ENCODE measurements at regions not wholly inside any gene's neighbourhood (a gene's known extent, or its start where the extent isn't known, plus 50 kb on each side); places are given as distances from the start of the nearest gene placed in this dataset.

DNA sequence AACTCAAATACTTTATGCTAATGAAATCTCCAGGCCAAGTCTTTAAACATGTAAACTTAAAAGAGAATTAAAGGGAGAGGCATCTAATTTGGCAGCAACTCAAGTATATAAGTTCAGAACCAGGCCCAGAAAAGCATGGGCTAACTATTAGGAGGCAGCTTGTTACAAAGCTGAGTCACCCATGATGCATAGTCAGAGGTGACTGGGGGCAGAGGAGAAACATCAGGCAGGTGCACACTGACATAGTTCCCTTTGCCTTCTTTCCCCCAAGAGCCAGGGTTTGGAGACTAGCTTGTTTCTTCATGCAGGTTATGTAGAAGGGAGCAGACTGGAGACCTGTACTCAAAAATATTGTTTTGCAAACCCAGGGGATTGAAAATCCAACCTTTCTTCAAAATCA lies 619.0 kb downstream of the SOX6 start:
- no peak for DNase-seq (ENCODE audit: low spot score)

DNA sequence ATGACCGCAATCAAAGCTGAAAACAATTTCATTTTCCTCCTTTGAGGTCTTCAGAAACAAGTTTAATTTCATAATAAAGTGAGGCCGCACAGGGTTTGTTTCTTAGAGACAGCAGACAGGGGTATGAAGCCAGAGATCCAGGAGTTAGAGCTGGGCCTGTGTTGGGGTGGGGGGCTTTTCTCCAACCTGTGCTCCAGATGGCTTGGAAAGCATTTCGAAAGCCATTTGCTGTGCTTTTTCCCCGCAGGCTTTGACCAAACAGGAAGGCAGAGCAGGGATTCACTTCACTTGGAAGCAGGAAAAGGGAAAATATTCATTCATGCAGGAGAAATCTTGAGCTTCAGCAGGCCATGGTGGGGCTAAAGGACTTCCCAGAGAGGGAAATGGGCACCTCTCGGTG lies 617.4 kb downstream of the SOX6 start:
- no peak for DNase-seq (ENCODE audit: low spot score)

DNA sequence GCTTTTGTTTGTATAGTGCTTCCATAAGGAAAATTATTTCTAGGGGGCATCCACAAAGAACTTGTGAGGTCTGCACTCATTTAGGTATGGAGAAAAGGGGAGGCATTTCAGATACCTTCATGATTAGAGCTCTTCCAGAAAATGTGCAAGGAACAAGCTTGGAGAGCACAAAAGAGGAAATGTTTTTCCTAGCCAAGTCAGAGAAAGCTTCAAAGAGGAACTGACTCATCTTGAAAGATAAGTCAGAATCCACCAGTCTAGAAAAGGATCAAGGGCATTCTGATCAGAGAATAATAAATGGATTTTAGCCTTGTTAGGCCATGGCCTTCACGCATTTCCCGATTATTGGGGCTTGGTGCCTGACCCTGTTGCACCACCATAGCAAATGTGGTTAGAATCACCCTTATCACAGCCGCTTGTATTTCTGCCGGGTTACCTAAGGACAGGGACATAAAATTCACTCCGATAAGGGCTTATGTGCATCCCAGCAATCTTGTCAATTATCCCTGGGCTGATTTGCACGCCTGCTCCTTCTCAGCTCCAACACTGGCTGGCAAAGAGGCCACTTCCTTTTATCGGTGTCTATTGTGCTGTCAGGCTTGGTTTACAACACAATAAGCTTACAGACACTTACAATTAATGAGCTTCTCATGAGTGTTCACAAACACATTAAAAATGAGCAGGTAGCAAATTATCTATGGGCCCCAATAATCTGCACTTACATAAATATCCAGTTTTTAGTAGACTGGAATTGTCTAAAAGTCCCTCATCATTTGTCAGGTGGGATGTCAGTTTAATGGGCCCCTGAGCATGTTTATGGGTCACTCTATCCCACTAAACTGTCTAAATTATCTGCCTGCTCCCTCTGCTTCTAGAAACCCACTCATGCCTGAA lies 613.5 kb downstream of the SOX6 start:
- DNase-seq (ENCODE audit: low spot score): no peak

DNA sequence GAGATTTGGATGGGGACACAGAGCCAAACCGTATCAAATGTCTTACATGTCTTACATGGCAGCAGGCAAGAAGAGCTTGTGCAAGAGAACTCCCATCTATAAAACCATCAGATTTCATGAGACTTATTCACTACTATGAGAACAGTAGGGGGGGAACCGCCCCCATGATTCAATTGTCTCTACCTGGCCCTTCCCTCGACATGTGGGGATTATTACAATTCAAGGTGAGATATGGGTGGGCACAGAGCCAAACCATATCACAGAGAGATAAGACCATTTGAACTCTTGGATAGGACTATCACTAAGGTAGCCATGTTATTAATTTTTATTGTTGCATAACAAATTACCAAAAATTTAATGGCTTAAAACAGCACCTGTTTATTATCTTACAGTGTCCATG lies 611.7 kb downstream of the SOX6 start:
- DNase-seq (ENCODE audit: low spot score): no peak

DNA sequence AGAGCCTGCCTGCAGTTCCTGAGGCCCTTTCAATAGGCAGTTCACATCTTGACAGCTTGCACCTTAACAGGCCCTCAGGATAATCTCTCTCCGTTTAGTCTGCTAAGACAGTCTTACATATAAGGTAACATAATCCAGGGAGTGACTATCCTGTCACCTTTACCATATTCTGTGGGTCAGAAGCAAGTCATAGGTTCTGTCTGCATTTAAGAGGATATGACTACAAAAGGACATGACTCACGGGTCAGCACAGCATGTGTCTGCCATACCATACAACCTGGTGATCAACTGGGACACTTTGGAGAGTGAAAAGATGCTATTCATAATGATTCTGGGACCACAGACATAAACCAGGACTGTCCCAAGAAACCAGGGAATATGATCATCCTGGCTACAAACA lies 611.1 kb downstream of the SOX6 start:
- no peak for DNase-seq (ENCODE audit: low spot score)

DNA sequence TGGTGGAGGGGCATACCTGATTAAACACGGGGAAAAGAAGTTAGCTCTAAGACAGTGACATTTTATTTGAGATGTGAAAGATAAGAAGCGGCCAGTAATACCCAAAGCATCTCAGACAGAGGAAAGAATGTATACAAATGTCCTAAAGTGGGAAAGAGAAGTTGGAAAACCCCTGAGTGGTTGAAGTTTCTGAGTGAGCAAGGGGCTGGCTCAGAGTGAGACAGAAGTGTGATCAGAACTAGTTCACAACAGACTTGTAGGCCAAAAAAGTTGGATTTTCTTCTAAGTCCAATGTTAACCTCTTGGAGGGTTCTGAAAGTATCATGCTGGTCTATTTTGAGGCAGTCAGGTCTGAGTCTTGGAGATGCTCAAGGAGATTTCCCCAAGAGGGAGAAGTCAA lies 608.7 kb downstream of the SOX6 start:
- DNase-seq (ENCODE audit: low spot score): no peak

DNA sequence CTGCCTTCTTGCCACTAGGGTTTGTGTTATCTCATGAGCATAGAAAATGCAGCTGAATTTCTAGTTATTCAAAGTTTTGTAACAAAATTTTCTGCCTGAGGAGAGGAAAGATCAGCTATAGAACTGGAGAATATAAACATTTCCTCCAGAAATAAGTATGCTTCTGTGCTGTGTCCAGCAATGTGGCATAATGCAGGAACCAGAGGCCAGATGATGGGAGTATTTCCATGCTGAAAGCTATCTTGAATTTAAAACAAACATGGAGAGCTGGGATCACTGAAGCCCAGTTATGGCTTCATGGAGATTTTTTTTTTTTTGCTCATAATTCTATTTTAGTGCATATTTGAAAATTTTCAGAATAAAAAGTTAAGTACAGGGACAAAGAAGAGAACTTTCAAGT lies 608.2 kb downstream of the SOX6 start:
- no peak for DNase-seq (ENCODE audit: low spot score)

DNA sequence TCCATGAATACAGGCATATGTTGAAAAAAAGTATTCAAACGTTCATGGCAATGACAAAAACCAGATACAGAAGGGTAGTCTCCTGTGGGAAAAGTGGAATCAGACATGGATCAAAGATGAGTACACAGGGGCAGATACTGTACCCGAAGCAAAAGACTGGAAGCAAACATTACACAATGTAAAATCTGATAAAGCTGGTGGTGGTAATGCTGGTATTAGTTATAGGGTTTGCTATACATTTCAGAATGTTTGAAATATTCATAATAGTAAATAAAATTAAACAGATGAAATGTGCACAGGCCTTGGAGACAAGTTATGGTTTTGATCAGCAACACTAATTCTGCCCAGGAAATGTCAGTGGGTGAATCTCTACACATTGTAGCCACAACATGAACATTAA lies 607.6 kb downstream of the SOX6 start:
- DNase-seq (ENCODE audit: low spot score): no peak

DNA sequence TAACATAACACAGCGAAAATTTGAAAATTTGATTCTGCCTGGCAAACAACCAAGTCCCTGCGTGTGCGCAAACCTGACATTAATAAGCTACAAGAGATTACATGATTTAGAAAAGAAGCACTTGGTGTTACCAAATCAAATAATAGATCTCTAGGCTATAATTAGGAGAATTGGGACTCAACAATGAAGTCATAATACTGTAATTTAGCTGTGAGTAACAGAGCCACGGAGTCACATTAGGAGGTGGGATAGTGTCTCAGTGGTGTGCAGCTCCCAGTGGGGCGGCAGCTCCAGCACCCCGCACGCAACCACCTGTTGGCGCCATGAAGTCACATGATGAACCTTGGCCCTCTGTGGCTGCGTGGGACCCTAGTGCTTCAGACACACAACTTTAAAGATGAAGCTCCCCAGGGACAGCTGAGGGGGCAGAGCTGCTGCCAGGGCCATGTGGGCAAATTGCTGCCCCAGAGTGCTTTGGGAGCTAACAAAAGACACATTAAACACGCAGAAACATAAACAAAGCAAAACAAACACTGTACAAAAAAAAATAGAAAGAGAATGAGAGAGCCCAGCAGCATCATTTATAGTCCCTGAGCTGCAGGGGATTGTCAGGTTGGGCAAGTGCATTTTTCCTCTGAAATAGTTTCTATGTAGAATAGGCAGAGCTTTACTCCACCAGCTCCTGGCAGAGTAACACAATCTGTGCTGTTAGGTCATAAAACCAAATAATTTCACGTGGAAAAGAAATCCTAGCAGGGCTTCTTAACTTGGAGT lies 605.6 kb downstream of the SOX6 start:
- DNase-seq (ENCODE audit: low spot score): no peak

DNA sequence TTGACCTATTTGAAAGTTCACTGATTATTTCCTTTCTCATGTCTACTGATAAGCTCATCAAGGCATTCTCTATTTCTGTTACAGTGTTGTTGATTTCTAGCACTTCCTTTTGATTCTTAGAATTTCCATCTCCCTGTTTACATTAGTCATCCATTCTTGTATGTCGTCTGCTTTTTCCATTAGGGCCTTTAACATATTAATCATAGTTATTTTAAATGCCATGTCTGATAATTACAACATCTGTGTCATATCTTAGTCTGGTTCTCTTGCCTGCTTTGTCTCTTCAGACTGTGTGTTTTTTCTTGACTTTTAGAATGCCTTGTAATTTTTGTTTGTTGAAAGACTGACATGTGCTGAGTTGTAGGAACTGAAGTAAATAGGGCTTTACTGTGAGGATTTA lies 602.1 kb downstream of the SOX6 start:
- DNase-seq (ENCODE audit: low spot score): no peak

DNA sequence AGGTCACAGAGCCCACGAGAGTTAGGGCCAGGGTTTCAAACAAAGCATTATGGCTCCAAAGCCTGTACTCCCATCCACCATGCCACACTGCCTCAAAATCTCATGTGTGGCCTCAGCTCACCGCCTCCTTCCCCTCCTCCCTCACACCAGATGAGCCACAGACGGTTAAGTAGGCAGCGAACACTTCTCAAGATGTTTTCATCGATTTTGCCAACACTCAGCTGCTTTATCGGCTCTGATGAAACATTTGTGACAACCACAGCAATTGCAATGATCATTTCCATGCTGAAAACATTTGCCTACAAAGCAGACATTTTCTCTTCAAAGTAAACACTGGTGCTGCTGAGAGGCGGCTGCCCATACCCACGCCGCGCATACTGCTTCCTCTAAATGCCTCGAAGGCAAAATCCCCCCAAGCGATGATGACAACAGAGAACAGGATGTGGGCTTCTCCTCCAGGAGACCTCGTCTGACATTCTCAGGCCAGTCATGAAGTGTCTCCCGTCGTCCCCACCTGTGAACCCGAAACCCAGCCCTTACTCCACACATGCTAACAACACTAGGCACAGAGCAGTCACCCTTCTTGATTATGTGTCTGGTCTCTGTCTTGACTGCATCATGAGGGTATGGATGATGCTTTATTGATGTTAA lies 599.2 kb downstream of the SOX6 start:
- no peak for DNase-seq (ENCODE audit: low spot score)

DNA sequence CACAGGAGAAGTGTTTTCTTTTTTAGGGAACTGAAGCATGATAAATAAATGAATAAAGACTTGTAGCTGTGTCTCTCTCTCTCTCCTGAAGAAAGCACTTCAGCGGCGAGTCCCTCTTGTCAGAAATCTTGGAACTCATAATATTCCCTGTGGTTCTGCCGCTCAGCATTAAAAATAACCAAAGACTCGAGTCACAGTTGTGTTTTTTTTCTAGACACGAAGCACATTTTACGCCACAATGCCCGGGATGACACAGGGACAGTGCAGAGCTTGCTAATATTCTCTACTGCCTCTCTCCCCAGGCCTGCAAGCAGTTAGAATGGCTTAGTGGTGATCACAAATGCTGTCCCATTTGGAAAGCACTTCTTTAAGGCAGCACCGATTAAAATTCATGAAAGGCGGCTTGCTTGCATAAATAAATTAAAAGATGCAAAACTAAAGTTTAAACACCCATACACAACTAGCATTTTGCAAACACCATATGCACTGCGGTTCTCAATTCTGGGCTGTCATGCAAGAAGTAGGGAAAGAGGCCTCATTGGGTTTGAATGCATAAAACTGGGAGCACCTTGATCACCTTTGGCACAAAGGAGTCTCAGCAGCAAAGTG lies 597.4 kb downstream of the SOX6 start:
- DNase-seq (ENCODE audit: low spot score): no peak

DNA sequence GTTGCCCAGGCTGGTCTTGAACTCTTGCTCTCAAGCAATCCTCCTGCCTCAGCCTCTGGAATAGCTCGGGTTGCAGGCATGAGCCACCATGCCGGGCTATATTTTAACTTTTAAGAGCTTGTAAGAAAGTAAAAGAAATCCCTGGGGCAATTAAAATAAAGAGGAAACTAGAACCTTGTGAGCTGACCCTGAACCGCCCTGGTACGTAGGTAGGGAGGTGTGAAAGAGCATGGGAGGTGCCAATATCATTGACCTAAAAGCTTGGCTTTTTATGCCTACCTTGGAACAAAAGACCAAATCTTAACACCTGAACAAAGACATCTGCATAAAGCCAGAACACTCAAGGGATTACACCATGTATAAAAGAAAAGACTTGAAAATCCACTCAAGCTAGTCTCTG lies 595.1 kb downstream of the SOX6 start:
- no peak for DNase-seq (ENCODE audit: low spot score)

DNA sequence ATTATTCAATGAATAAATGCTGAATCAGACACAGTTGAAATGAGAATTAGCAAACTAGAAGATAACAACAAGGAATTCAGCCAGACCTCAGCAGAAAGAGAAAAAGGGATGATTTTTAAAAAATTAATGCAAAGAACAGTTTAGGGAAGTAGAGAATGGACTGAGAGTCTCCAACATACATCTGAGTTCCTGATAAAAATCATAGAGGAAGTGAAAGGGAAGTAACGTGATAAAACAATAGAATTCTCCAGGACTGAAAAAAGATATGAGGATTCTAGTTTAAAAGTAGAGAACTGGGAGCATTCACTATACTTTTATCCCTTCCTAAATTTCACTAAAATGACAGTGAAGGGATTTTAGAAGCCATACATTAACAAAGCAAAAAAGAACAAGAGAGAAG lies 592.0 kb downstream of the SOX6 start:
- no peak for DNase-seq (ENCODE audit: low spot score)

DNA sequence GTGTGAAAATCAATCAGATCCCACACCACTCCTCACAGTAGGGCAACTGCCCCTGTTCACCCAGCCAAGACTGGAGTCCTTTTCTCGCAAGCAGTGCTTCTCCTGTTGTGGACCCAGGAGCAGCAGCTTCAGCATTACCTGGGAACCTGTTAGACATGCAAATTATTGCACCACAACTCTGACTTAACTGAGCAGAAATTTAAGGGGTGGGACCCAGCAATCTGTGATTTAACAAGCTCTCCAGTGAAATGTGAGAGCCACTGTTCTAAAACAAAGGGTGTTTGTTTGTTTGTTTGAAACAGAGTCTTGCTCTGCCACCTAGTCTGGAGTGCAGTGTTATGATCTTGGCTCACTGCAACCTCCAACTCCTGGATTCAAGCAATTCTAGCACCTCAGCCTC lies 591.4 kb downstream of the SOX6 start:
- no peak for DNase-seq (ENCODE audit: low spot score)

DNA sequence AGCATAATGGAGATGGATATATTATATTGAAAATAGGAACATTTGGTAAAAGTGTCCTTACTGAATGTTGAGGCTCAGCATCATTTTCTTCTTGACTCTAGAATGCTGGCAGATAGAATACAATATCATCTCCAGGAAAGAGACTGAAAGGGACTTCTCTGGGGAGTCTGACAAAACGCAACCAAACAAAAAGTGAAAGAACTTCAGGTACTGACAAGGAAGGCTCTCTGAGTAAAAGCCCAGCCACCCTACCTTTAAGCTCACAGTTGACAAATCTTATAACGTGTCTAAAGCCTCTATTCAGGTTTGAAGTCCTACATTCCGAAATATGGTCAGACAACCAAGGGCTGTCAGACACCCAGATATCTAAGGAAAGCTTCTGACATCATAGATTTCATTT lies 590.8 kb downstream of the SOX6 start:
- no peak for DNase-seq (ENCODE audit: low spot score)

DNA sequence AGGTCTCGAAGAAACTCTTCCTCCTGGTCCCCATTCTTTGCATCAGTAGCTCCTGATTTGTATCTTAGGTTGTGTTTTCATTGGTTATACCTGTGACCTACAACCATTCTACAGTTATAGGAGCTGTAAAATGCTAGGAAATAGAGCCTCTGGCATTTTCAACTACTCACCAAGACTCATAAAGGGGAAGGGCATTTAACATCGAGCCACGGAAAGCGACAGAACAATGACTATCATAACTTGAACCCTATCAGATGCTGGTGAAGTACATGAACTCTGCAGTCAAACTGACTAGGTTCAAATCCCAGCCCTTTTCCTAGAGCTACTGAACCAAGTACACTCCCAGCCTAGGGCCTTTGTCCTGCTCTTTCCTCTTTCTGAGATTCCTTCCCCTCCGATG lies 588.0 kb downstream of the SOX6 start:
- DNase-seq (ENCODE audit: low spot score): no peak

DNA sequence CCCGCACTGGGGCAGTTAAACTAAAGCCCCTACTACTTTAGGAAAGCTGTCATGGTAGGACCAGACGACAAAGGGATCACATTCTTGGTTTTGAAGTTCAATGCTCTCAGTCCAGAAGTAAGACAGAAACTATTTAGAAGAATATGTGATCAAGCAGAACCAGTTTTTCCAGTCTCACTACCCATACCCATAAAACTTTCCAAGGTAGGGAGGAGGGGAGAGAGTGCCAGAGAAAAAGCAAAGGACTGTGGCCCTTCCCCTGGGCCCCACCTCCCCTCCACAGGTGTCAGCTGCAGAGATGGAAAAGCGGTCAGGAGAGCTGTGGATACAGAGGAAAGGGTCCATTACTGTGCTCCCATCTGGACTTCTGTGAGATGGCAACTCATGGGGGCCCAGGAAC lies 587.1 kb downstream of the SOX6 start:
- DNase-seq (ENCODE audit: low spot score): no peak

DNA sequence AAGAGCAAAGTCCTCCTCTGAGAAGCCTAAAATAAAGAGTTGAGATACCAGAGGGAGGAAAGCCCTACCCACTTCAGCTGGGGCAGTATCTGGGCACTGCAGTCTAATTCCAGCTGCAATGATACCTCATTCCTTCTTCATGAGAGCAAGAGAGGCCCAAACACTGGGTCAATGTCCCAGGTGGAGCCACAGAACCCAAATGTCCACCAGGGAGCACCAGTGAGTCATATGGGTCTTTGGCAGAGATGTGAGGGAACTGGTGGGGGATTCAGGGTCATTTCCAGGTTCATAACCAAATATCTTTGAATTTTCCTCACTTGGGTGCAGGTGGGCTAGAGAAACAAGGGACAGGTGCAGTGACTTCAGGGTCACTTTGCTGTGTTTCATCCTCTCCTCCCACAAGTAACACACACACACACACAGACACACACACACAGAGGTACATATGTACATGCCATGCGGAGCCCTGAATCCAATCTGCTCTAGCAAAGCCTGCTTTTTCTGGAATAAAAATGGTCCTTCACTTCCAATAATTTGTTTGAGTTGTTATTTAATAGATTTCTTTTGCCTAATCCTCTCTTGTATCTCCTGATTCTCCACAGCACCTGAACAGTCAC lies 585.4 kb downstream of the SOX6 start:
- DNase-seq (ENCODE audit: low spot score): peak; percentile 37

DNA sequence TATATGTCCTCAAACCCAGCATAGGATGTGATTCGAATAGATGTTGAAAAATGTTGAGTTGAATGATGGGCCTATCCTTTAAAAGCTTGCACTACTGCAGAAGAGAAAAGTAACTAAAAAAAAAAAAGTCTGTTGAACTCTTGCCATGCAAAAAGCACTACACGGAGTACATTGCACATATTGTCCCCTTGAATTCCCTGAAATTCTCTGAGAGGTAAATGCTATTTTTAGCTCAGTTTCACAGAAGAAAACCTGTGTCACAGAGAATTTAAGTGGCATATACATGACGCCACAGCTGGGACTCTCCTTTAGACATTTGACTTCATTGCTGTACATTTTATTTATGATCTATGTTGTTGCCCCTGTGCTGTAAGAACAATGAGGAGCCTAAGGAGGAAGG lies 583.8 kb downstream of the SOX6 start:
- DNase-seq (ENCODE audit: low spot score): no peak

DNA sequence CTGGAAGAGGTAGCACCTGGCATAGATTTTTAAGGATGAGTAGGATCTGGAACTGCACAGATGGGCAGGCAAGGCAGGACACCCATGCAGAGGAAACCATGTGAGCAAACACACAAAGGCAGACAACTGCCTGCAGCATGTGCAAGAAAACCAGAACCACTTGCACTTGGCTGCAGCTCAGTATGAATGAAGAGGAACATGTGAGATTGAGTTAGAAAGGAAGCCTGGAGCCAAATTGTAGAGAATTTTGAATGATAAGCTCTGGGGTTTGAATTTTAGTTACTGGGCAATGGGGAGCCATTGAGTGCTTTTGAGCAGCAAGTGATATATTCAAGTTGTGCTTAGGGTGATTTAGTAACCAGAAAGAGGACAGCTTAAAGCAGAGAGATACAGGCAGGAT lies 583.4 kb downstream of the SOX6 start:
- no peak for DNase-seq (ENCODE audit: low spot score)
